NCI-H187 treated with DMSO at 0.1 percent for 48 hours (cell line): ENCODE measurements at regions not wholly inside any gene's neighbourhood (a gene's known extent, or its start where the extent isn't known, plus 50 kb on each side); places are given as distances from the start of the nearest gene placed in this dataset.
A peak's percentile ranks its signal among the peaks of the same experiment; 100 is the strongest.
"Not testable (repeated sequence)": the region's sequence is repeated elsewhere in the genome, so short reads cannot be mapped to it uniquely, and the experiment has no call there.

ENCODE experiments used
- DNase-seq: peaks from one replicate; lab custom pipeline; 2025; lab: John Stamatoyannopoulos, UW

GRCh38 chr6:150299873-150300485, 68.8 kb upstream of the IYD start:
- DNase-seq, result peak; percentile 22

DNA sequence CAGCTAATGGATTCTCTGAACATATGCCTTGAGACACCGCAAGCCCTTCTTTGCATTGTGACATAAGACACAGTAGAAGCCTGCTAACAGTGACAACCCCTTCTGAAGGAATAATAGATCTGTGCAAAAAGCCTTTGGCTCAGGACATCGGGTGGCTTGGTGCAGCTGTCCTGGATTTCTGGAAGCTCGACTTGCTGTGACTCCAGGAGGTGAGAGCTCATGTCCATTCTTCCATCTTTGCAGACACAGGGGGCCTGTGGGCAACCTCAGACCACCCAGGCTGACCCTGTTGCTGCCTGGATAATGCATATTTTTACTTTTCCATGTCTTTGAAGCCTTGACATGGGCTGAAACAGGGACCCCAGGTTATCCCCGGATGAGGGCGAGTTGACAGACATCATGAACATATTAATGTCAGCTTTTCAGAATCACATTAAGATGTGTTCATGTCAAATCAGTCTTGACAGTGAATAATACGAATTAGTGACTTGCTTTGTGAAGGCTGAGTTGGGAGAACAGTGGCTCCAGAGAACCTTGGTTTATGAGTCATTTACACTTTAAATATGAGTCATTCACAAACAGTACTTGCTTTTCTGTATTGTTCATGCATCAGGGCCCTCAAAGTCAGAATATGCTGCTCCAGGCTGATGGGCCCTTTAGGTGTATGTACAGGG, 66.8 kb upstream of the IYD start:
- DNase-seq, result no peak

DNA sequence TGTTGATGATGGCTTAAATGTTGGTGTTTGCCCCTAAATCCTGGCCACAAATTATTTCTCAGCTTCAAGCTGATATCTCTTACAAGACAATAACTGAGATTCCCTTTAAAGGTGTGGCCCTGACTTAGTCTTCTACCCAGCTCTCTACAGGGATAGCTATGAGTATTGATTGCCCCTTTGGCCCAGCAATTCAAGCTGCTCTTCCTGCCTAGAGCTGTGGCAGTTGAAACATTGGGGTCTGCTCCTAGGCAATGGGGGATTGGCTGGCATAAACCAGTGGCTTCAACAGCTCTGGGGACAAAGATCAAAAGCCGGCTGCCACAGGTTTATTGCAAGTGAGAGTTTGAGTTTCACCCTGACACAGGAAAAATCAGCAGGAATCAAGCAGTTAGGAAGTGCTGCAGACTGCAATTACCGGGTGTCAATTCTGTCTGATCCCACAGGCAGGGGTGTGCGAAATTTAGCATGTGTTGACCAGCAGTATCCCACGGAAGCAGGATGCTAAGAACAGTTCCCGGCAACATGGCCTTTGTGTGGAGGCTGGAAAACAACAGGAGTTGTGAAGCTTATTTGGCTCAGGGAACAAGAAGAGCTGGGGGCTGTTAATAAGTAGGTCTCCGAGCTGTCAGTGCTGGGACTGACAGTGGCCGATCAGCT, 66.2 kb upstream of the IYD start:
- DNase-seq, result no peak

GRCh38 chr6:150303256-150303655, 65.6 kb upstream of the IYD start:
- DNase-seq, result no peak

- DNase-seq, result no peak
These were observed 64.4 kb upstream of the IYD start for GRCh38 chr6:150304429-150304828.

- DNase-seq, result no peak
These were observed 62.5 kb upstream of the IYD start for GRCh38 chr6:150306290-150306689.

DNA sequence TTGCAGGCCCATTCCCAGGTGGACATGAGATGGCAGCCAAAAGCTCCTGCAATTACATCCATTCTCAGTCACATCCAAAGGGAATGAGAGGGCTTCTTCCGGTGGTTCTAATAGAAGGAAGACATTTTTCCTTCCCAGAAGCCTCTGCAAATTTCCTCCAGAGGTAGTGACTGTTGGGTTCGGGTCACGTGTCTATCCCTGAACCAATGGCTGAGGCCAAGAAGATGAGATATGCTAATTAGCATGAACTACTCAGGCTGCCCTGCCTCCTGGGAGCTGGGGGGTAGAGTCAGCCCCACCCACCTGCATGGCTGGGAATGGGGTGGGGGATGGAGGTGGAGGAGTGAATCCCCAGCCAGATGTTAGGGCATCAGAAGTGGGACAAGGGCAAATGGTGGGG, 61.3 kb upstream of the IYD start:
- DNase-seq, result no peak

DNA sequence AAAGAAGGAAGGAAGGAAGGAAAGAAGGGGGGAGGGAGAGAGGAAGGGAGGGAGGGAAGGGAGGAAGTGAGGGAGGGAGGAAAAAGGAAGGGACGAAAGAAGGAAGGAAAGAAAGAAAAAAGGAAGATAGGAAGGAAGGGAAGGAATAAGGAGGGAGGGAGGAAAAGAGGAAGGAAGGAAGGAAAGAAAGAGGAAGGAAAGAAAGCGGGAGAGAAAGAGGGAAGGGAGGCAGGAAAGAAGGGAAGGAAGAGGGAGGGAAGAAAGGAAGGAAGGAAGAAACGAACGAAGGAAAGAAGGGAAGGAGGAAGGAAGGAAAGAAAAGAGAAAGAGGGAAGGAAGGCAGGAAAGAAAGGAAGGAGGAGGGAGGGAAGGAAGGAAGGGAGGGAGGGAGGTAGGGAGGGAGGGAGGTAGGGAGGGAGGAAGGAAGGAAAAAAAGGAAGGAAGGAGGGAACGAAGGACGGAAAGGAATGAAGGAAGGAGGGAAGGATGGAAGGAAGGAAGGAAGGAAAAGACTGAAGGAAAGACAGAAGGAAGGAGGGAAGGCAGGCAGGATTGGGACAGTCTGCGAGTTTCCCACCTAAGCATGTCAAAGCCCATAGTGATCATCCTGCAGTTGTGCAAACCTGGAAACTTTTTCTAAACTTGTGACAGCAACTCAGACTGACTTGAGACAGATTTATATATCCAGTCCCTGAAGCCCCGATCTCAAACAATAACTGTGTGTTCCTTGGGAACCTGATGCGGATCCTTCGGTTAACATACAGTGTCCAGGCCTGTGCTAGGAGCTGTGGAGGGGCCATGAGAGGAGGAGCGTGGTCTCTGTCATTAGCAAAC, 59.8 kb upstream of the IYD start:
- no peak for DNase-seq

DNA sequence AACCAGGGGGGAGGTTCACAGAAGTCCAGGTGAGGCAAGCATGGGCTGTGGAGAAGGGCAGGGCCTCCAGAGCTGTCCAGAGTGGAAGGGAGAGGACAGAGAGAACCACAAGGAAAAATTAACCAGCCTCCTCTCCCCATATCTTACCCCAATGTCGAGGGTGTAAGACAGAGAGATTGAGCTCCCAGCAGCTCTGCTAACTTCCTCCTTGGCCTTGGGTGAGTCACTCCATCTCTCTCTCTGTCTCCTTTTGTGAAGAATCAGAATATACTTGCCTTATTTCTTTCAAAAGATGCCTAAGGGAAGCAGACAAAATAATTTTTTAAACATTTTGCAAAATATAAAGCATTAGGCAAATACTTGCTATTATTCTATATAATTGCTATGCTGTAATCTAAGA, 58.3 kb upstream of the IYD start:
- DNase-seq, result no peak

DNA sequence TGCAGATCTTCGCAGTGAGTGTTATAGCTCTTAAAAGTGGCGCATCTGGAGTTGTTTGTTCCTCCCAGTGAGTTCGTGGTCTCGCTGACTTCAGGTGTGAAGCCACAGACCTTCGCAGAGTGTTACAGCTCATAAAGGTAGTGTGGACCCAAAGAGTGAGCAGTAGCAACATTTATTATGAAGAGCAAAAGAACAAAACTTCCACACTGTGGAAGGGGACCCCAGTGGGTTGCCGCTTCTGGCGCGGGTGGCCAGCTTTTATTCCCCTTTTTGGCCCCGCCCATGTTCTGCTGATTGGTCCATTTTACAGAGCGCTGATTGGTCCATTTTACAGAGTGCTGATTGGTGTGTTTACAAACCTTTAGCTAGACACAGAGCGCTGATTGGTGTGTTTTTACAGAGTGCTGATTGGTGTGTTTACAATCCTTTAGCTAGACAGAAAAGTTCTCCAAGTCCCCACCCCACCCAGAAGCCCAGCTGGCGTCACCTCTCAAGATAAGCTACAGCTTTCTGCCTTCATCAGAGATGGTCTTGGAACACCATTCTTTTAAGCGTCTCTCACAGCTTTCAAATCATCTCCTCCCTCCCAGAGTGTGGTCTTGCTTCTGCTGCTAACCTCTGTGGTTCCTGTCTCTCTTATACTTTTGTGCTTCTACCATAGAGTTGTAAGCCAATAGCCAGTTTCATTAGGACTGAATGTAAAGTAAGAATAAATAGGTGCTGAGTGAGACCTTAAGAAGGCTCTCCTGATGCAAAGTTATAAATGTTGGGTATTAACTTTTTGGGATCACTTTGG, 57.5 kb upstream of the IYD start:
- DNase-seq, result not testable (repeated sequence)

- no peak for DNase-seq
These were observed 56.4 kb upstream of the IYD start for GRCh38 chr6:150312395-150312794.

DNA sequence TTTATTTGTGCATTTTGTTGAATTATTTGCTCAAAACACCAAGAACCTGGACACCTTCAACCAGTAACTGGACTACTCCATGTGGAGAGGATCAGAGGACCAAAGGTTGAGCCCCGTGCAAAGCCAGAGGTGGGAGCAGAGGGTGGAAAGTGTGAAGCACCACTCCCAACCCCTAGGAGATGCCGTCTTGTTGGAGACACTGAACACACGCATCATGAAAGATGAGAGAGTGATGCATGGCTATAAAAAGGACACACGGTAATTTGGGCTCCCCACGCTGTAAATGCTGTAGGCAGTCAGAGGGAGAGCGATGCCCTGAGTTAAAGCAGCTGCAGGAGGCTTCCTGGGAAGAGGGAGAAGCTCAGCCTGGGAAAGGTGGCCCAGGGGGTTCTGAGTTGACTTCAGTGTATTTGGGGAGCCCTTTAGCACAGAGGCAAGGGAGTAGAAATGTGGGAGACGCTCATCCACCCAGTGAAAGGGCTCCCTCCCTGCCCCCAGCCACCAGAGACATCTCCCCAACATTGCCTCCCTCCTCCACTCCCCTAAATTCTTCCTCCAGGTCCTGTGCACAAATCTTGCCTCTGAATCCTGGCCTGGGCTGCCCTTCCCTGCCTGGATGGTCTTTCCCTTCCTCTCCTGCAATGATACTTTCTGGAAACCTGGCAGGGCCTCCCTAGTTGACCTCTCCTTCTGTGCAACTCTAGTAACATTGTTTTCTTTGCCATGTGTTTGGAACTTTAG, 55.8 kb upstream of the IYD start:
- DNase-seq, result no peak

DNA sequence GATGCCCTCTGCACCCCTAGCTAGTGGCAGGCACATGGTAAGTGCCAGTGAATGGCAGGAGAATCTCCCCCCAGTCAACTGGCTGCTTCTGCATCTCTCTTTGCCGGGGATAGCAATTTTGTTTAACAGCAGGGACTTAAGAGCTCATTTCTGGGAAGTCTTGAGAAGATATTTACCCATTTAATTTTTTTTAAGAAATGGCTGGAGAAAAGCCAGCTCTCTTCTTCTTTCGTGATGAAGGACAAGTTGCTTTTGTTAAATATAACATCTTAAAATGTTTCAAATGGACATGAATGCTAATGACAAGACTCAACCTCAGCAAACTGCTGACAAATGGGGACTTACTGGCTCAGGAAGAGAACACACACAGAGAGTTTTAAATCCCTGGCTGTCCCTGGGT, 55.0 kb upstream of the IYD start:
- no peak for DNase-seq

GRCh38 chr6:150314230-150315188, 54.3 kb upstream of the IYD start:
- DNase-seq, result peak; percentile 57

- DNase-seq, result no peak
These were observed 53.2 kb upstream of the IYD start for GRCh38 chr6:150315626-150316025.

GRCh38 chr6:150316936-150317335, 51.9 kb upstream of the IYD start:
- DNase-seq, result no peak
